ENCODE measurements at regions not wholly inside any gene's neighbourhood (a gene's known extent, or its start where the extent isn't known, plus 50 kb on each side); places are given as distances from the start of the nearest gene placed in this dataset.

GRCh38 chr10:78276139-78276538 lies 242.5 kb downstream of the RPS24 start:
- no peak for TF ChIP-seq POLR2A (IDR thresholded peaks at IDR 0.05)
- TF ChIP-seq CTCF (IDR thresholded peaks at IDR 0.05): no peak
